RWPE1 (cell line): ENCODE measurements at regions not wholly inside any gene's neighbourhood (a gene's known extent, or its start where the extent isn't known, plus 50 kb on each side); places are given as distances from the start of the nearest gene placed in this dataset.

Source experiments
- CTCF ChIA-PET: fragments of 350-600 bp; sonication (Branson Sonifier 250); formaldehyde crosslinking; extraction: SDS; loops from one replicate; lab custom pipeline; 2021; lab: Yijun Ruan, JAX
- POLR2A ChIA-PET: fragments of 400-600 bp; formaldehyde crosslinking; extraction: SDS; loops from one replicate; lab custom pipeline; 2020; ENCODE audit warnings: antibody characterized with exemption; ENCODE audit not compliant: low non-redundant PET; lab: Yijun Ruan, JAX
- DNase-seq: peaks from one replicate; pipeline ENCODE4 v3.0.0; 2012; ENCODE audit warnings: low spot score
- H3K27ac ChIP-seq: fragments of 450-650 bp; 2 replicates; pipeline ENCODE4 v1.5.1; 2017
- TF ChIP-seq, protein P1 (sequence below): fragments of 450-650 bp; conservative IDR thresholded peaks from 2 replicates; pipeline ENCODE4 v1.5.1; 2017; ENCODE audit warnings: low read depth, mild to moderate bottlenecking

DNA sequence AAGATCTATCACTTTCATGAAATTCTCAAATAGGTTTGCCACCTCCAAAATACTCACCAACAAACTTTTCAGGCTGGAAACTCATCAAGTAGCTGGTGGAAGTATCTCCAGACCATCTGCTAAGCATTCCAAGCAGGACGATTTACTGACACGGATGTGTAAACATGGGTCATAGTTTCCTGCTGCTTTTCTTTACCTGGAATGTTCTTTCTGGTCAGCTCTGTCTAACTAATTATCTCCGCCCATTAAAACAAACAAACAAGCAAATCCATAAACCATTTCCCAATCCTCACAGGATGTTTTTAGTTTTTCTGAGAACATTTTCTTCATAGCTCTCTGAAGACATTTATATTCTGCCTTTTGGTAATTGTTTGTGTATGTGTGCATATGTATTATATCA lies 397.0 kb downstream of the METTL15 start:
- TF ChIP-seq, protein P1, sequence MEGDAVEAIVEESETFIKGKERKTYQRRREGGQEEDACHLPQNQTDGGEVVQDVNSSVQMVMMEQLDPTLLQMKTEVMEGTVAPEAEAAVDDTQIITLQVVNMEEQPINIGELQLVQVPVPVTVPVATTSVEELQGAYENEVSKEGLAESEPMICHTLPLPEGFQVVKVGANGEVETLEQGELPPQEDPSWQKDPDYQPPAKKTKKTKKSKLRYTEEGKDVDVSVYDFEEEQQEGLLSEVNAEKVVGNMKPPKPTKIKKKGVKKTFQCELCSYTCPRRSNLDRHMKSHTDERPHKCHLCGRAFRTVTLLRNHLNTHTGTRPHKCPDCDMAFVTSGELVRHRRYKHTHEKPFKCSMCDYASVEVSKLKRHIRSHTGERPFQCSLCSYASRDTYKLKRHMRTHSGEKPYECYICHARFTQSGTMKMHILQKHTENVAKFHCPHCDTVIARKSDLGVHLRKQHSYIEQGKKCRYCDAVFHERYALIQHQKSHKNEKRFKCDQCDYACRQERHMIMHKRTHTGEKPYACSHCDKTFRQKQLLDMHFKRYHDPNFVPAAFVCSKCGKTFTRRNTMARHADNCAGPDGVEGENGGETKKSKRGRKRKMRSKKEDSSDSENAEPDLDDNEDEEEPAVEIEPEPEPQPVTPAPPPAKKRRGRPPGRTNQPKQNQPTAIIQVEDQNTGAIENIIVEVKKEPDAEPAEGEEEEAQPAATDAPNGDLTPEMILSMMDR, result no peak

DNA sequence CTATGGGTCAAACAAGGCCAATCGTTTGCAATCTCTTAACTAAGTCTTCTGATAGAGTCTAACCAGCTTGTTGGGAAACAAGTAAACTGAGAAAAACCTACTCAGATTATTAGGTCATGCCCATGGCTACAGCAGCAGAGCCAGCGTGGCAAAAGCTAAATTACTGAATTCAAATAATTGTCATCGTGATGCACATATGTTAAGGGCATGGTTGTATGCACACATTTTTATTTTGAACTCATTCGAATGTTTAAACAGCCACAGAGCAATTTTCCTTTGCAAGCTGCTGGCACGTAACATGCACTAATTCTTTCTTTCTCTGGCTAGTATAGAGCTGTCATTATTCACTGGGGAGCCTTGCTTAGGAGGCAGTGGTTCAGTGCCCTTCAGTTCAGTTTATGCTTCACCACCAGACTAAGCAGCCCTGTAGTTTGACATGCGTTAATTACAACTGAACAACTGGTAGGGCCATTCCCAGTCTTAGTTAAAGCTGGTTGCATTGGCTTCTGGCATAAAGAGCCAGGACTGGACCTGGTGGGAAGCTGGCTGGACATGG lies 396.4 kb downstream of the METTL15 start:
- H3K27ac ChIP-seq, result no peak overlapping the region
- POLR2A ChIA-PET, result no interaction called here
- CTCF ChIA-PET, result interaction anchor here (0.7 kb wide), 1 partner anchor 804 kb away, joined by 3 read pairs; no protein-coding TSS in a partner anchor
- DNase-seq, result no peak
- TF ChIP-seq, protein P1, result no peak

More for the DNA sequence above, 397.0 kb downstream of the METTL15 start:
- CTCF ChIA-PET, result interaction anchor here (0.7 kb wide), 1 partner anchor 804 kb away, joined by 3 read pairs; no protein-coding TSS in a partner anchor
- no peak for DNase-seq
- H3K27ac ChIP-seq, result no peak overlapping the region
- POLR2A ChIA-PET, result no interaction called here

DNA sequence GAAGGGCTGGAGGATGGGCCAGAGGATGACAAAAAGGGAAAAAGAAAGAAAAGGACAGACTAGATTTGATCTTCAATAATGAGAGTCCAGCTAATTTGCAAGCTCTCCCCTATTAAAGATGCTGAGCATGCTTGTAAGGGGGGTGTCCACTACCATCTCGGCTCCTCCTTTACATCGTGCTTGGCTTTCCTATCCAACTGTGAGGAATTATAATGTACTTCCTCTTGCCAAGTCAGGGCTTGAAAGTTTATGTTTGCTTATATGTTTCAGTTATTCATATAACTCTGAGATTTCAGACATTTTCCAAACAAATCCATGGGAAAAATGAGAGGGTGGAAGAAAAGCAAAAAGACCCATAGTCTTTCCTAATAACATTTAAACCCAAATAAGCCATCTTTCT lies 387.1 kb downstream of the METTL15 start:
- TF ChIP-seq, protein P1, result no peak
- CTCF ChIA-PET, result no interaction called here
- POLR2A ChIA-PET, result no interaction called here
- DNase-seq, result no peak
- H3K27ac ChIP-seq, result no peak overlapping the region

DNA sequence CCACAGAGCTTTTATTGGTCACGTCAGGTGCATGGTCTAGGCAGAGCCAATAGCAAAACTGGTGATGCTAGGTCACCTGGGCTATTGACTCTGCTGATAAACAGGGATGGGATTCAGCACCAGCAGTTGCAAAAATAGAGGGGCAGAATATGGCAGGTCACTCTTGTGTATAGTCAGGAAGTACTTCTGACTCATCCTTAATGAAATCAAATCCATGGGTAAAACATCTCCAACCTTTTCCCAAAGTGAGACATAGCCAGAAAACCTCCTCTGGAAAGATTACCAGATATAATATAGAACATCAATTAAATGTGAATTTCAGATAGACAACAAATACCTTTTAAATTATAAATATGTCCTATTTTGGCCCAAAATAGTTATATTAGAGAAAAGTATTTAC lies 383.2 kb downstream of the METTL15 start:
- H3K27ac ChIP-seq, result no peak overlapping the region
- no peak for DNase-seq
- ChIA-PET POLR2A (interaction anchor here (0.5 kb wide), 1 partner anchor 868 kb away, joined by 3 read pairs; no protein-coding TSS in a partner anchor), CTCF (interaction anchor here (0.6 kb wide), 1 partner anchor 439 kb away, joined by 5 read pairs; no protein-coding TSS in a partner anchor)
- TF ChIP-seq, protein P1, result no peak

DNA sequence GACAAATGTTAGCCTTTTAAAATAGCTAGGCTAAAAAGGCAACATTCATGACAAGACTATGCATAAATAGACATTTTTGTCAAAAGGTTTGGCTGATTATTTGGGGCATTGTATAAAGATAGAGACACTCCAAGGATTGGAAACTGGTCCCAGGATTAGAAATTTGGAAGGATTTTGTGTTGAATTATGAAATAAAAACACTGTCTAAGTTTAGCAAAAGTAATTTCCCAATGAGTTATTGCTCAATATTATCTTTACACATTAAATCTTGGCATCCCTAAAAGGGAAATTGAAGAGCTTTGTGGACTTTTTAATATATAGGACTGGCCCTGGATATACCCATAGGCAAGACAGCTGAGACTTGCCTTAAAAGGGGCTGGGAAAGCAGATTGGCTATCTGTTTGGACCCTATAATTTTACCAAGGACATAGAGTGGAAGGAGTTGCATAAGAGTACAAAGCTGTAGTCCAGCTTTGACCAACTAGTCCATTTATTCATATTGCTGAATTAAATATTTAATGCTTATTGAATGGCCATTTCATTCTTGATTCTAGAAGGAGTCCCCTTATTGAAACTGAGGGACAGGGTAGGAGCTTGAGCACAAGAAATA lies 382.7 kb downstream of the METTL15 start:
- TF ChIP-seq, protein P1, result no peak
- no peak overlapping the region for H3K27ac ChIP-seq
- POLR2A ChIA-PET, result interaction anchor here (0.5 kb wide), 1 partner anchor 868 kb away, joined by 3 read pairs; no protein-coding TSS in a partner anchor
- CTCF ChIA-PET, result no interaction called here
- no peak for DNase-seq

DNA sequence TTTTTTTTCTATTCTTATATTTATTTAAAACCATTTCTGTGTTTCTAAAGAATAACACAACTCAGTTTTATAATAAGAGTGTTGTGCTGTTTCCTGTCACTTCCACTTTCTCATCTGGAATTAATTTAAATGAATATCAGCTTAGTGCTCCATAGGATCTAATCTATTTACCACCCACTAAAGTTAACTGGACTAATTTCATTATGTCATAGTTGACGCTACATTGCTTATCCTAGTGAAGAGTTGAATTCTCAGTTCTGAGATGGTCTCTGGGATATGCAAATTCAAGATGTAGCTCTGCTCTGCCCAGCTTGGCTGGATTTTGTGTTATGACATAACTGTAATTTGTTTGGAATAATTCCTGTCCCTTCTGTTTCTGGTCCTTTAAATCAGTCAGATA lies 380.1 kb downstream of the METTL15 start:
- ChIA-PET CTCF (interaction anchor here (0.5 kb wide), 1 partner anchor 17 kb away, joined by 3 read pairs; no protein-coding TSS in a partner anchor), POLR2A (no interaction called here)
- TF ChIP-seq, protein P1, result no peak
- no peak for DNase-seq
- no peak overlapping the region for H3K27ac ChIP-seq
